H1 (cell line): ENCODE measurements at regions not wholly inside any gene's neighbourhood (a gene's known extent, or its start where the extent isn't known, plus 50 kb on each side); places are given as distances from the start of the nearest gene placed in this dataset.

Source experiments
- CTCF ChIA-PET: fragments of 300-600 bp; sonication (Branson Sonifier 250); formaldehyde crosslinking; loops from one replicate; lab custom pipeline; 2021; ENCODE audit not compliant: partially characterized antibody; lab: Charles Lee
- POLR2A ChIA-PET: fragments of 300-600 bp; sonication (Branson Sonifier 250); formaldehyde crosslinking; loops from one replicate; lab custom pipeline; 2021; ENCODE audit warnings: inconsistent platforms; ENCODE audit not compliant: partially characterized antibody; lab: Charles Lee
- DNase-seq, 2 experiments: peaks; one replicate each; pipeline versions ENCODE4 v3.0.0 to v3.0.0-alpha.2; 2010 to 2022; ENCODE audit warnings: low spot score in 2 of 2, low read depth in 1 of 2, mixed read lengths in 1 of 2
- FAIRE-seq: peaks from 2 replicates; lab custom pipeline; 2011; peaks lifted over from hg19 to GRCh38; lab: Jason Lieb, UNC
- H2AFZ ChIP-seq: 2 replicates; pipeline ENCODE4 v1.8.1; 2012; ENCODE audit warnings: low read length, inconsistent platforms
- H2AK5ac ChIP-seq: 2 replicates; pipeline ENCODE4 v1.6.1; 2013; ENCODE audit warnings: low read depth, low read length
- H2BK120ac ChIP-seq: replicated peaks from 2 replicates; pipeline ENCODE3; 2013; ENCODE audit warnings: low read depth, low read length, inconsistent platforms
- H2BK12ac ChIP-seq: 2 replicates; pipeline ENCODE4 v1.6.1; 2013; ENCODE audit warnings: low read depth, low read length
- H2BK15ac ChIP-seq: 2 replicates; pipeline ENCODE4 v1.6.1; 2013; ENCODE audit warnings: low read length
- H2BK20ac ChIP-seq: 2 replicates; pipeline ENCODE4 v1.6.1; 2013; ENCODE audit warnings: low read length
- H2BK5ac ChIP-seq: 2 replicates; pipeline ENCODE4 v1.6.1; 2013; ENCODE audit warnings: low read depth, low read length
- H3K14ac ChIP-seq: 2 replicates; pipeline ENCODE4 v1.6.1; 2013; ENCODE audit warnings: inconsistent platforms; ENCODE audit not compliant: insufficient read length
- H3K18ac ChIP-seq: 2 replicates; pipeline ENCODE4 v1.6.1; 2013; ENCODE audit warnings: low read length; ENCODE audit errors: extremely low read depth
- H3K23ac ChIP-seq: 2 replicates; pipeline ENCODE4 v1.6.1; 2013; ENCODE audit warnings: inconsistent platforms; ENCODE audit not compliant: insufficient read length
- H3K23me2 ChIP-seq: 2 replicates; pipeline ENCODE4 v1.6.1; 2013; ENCODE audit warnings: low read depth, low read length
- H3K27ac ChIP-seq: 2 replicates; pipeline ENCODE4 v1.6.1; 2011; ENCODE audit warnings: low read depth, low read length, inconsistent platforms
- H3K27me3 ChIP-seq, 4 experiments: replicated peaks in 1 of 4; 1 replicate in 1 of 4; 2 replicates in 3 of 4; pipeline versions ENCODE4 v1.6.1 to v1.8.1; 2011 to 2013; ENCODE audit warnings: low read length in 3 of 4, mild to moderate bottlenecking in 3 of 4, inconsistent platforms in 2 of 4, mixed read lengths in 2 of 4, moderate library complexity in 1 of 4; ENCODE audit not compliant: control insufficient read depth in 3 of 4, insufficient read depth in 3 of 4; ENCODE audit errors: extremely low read depth in 1 of 4
- H3K36me3 ChIP-seq, 4 experiments: 2 replicates each; pipeline versions ENCODE4 v1.6.1 to v1.8.1; 2011 to 2013; ENCODE audit warnings: mild to moderate bottlenecking in 4 of 4, low read length in 3 of 4, moderate library complexity in 2 of 4, control low read depth in 1 of 4, inconsistent platforms in 1 of 4; ENCODE audit not compliant: insufficient read depth in 4 of 4, control insufficient read depth in 2 of 4
- H3K4ac ChIP-seq: replicated peaks from 2 replicates; pipeline ENCODE3; 2013; ENCODE audit warnings: low read length, low read depth, mixed read lengths, inconsistent platforms; ENCODE audit not compliant: insufficient read length
- H3K4me1 ChIP-seq, 4 experiments: replicated peaks in 1 of 4; 1 replicate in 1 of 4; 2 replicates in 3 of 4; pipeline versions ENCODE4 v1.6.1 to v1.8.1; 2011 to 2013; ENCODE audit warnings: low read length in 3 of 4, inconsistent platforms in 2 of 4, mixed read lengths in 1 of 4; ENCODE audit not compliant: insufficient read depth in 4 of 4, control insufficient read depth in 3 of 4
- H3K4me2 ChIP-seq, 2 experiments: 2 replicates each; pipeline versions ENCODE4 v1.6.1 to v1.8.1; 2011 to 2013; ENCODE audit warnings: low read depth in 2 of 2, low read length in 2 of 2, control low read depth in 1 of 2, inconsistent platforms in 1 of 2, mild to moderate bottlenecking in 1 of 2; ENCODE audit not compliant: insufficient read depth in 1 of 2
- H3K4me3 ChIP-seq, 4 experiments: fragments of 200-600, 300-600 bp in 1 of 4; sonication (generic), shearing (Covaris generic), sonication (Bioruptor Twin) in 1 of 4; 2 replicates each; pipeline versions ENCODE4 v1.5.1 to v1.8.1; 2011 to 2016; ENCODE audit warnings: low read length in 4 of 4, low read depth in 3 of 4, control low read depth in 2 of 4, inconsistent platforms in 2 of 4, mild to moderate bottlenecking in 2 of 4, mixed read lengths in 1 of 4, moderate library complexity in 1 of 4; ENCODE audit not compliant: insufficient read depth in 2 of 4; ENCODE audit errors: extremely low read depth in 1 of 4
- H3K56ac ChIP-seq: replicated peaks from 2 replicates; pipeline ENCODE3; 2013; ENCODE audit warnings: low read depth, mild to moderate bottlenecking, mixed read lengths, low read length, inconsistent platforms; ENCODE audit not compliant: insufficient read length
- H3K79me1 ChIP-seq: 2 replicates; pipeline ENCODE4 v1.6.1; 2013; ENCODE audit warnings: low read depth, low read length, control low read depth
- H3K79me2 ChIP-seq, 2 experiments: 2 replicates each; pipeline versions ENCODE4 v1.6.1 to v1.8.1; 2012 to 2013; ENCODE audit warnings: low read length in 2 of 2, mild to moderate bottlenecking in 2 of 2, inconsistent platforms in 1 of 2; ENCODE audit not compliant: insufficient read depth in 2 of 2, control insufficient read depth in 1 of 2
- H3K9ac ChIP-seq, 4 experiments: replicated peaks in 1 of 4; 1 replicate in 1 of 4; 2 replicates in 3 of 4; pipeline versions ENCODE4 v1.6.1 to v1.8.1; 2011 to 2013; ENCODE audit warnings: low read depth in 3 of 4, low read length in 3 of 4, control low read depth in 2 of 4, mild to moderate bottlenecking in 2 of 4, moderate library complexity in 2 of 4, inconsistent platforms in 1 of 4; ENCODE audit errors: extremely low read depth in 1 of 4
- H3K9me3 ChIP-seq, 2 experiments: 2 replicates each; pipeline versions ENCODE4 v1.6.1 to v1.8.1; 2012 to 2013; ENCODE audit warnings: mild to moderate bottlenecking in 2 of 2, moderate library complexity in 2 of 2, control low read depth in 1 of 2, inconsistent platforms in 1 of 2, low read depth in 1 of 2, low read length in 1 of 2, mixed read lengths in 1 of 2; ENCODE audit not compliant: insufficient read depth in 2 of 2
- H4K20me1 ChIP-seq, 2 experiments: replicated peaks in 1 of 2; 2 replicates each; pipeline versions ENCODE3 to v1.8.1; 2011 to 2013; ENCODE audit warnings: inconsistent platforms in 2 of 2, low read length in 2 of 2, mild to moderate bottlenecking in 1 of 2; ENCODE audit not compliant: insufficient read depth in 2 of 2, control insufficient read depth in 1 of 2
- H4K5ac ChIP-seq: 2 replicates; pipeline ENCODE4 v1.6.1; 2013; ENCODE audit warnings: low read length, low read depth, mixed read lengths, inconsistent platforms; ENCODE audit not compliant: insufficient read length
- H4K8ac ChIP-seq: 2 replicates; pipeline ENCODE4 v1.8.0; 2013; ENCODE audit warnings: mild to moderate bottlenecking, moderate library complexity, low read length, inconsistent platforms; ENCODE audit not compliant: insufficient read depth; ENCODE audit errors: extremely low read depth
- H4K91ac ChIP-seq: replicated peaks from 2 replicates; pipeline ENCODE3; 2013; ENCODE audit warnings: low read length, mixed read lengths, inconsistent platforms; ENCODE audit not compliant: insufficient read length
- HDAC2 ChIP-seq, 2 experiments: fragments of 300-600 bp in 1 of 2; sonication (generic) in 1 of 2; IDR thresholded peaks; 2 replicates each; pipeline ENCODE4 v1.6.1; 2011 to 2012; ENCODE audit warnings: low read depth in 2 of 2, low read length in 2 of 2, mild to moderate bottlenecking in 2 of 2, moderate library complexity in 2 of 2, borderline replicate concordance in 1 of 2, inconsistent platforms in 1 of 2
- WGBS, 2 experiments: shearing (Covaris generic) in 1 of 2; methylation state at CpG; one replicate each; pipeline versions ENCODE4 v1.1.6 to v1.1.7; 2013 to 2015; ENCODE audit warnings: low lambda C conversion rate in 2 of 2, mixed read lengths in 2 of 2, inconsistent platforms in 1 of 2, low coverage in 1 of 2, missing lambda C conversion rate in 1 of 2; ENCODE audit not compliant: insufficient replicate concordance in 2 of 2, insufficient coverage in 1 of 2, insufficient read length in 1 of 2; ENCODE audit errors: extremely low coverage in 1 of 2, missing lambda C conversion rate in 1 of 2; 5-methylcytosine and 5-hydroxymethylcytosine counted together

GRCh38 chr4:138595731-138596460, 353.7 kb upstream of the SLC7A11 start:
- H3K79me1 ChIP-seq = no peaks in the 10 kb centered on the region
- no peak overlapping the region for H2AFZ ChIP-seq
- no peaks in the 10 kb centered on the region for H3K9me3 ChIP-seq
- no peak overlapping the region for H4K8ac ChIP-seq
- no peak overlapping the region for H3K27ac ChIP-seq
- 90% methylated on average over 4 of the region's 4 CpGs; no CpG with 5 or more reads in 1 of the 2 experiments for WGBS, 2 experiments
- H2AK5ac ChIP-seq = no peak overlapping the region
- no peak overlapping the region for H3K9ac ChIP-seq
- H2BK20ac ChIP-seq = no peak overlapping the region
- no peak overlapping the region for H3K4me3 ChIP-seq
- no peak overlapping the region for H3K56ac ChIP-seq
- H4K20me1 ChIP-seq = no peaks in the 10 kb centered on the region
- DNase-seq (no peak), FAIRE-seq (no peak)
- ChIA-PET POLR2A (no interaction called here), CTCF (no interaction called here)
- H3K4me2 ChIP-seq = no peak overlapping the region
- H3K18ac ChIP-seq = no peak overlapping the region
- no peak overlapping the region for H4K5ac ChIP-seq
- no peaks in the 10 kb centered on the region for H3K23me2 ChIP-seq
- no peak overlapping the region for H2BK15ac ChIP-seq
- no peaks in the 10 kb centered on the region for H3K36me3 ChIP-seq
- no peak overlapping the region for H2BK120ac ChIP-seq
- no peak overlapping the region for H3K4ac ChIP-seq
- H2BK12ac ChIP-seq = no peak overlapping the region
- no peaks in the 10 kb centered on the region for H3K4me1 ChIP-seq
- H3K23ac ChIP-seq = no peak overlapping the region
- no peak overlapping the region for H3K14ac ChIP-seq
- H3K27me3 ChIP-seq = no peaks in the 10 kb centered on the region
- H3K79me2 ChIP-seq = no peaks in the 10 kb centered on the region
- no peak overlapping the region for H4K91ac ChIP-seq
- H2BK5ac ChIP-seq = no peak overlapping the region
- TF ChIP-seq HDAC2 (IDR thresholded peaks at IDR 0.05; ENCODE audit: borderline replicate concordance in 1 of 2, low read depth in 2 of 2, low read length in 2 of 2) = no peak
